G401 (cell line): ENCODE measurements at regions not wholly inside any gene's neighbourhood (a gene's known extent, or its start where the extent isn't known, plus 50 kb on each side); places are given as distances from the start of the nearest gene placed in this dataset.

Experiments
- DNase-seq: peaks from one replicate; pipeline ENCODE4 v3.0.0-alpha.2; 2015; ENCODE audit warnings: low spot score
- in situ Hi-C: cut with HindIII; loops from 2 replicates; pipeline ENCODE4 v1.10.0; 2016; ENCODE audit warnings: low sequenced_read_pairs, mixed read lengths

DNA sequence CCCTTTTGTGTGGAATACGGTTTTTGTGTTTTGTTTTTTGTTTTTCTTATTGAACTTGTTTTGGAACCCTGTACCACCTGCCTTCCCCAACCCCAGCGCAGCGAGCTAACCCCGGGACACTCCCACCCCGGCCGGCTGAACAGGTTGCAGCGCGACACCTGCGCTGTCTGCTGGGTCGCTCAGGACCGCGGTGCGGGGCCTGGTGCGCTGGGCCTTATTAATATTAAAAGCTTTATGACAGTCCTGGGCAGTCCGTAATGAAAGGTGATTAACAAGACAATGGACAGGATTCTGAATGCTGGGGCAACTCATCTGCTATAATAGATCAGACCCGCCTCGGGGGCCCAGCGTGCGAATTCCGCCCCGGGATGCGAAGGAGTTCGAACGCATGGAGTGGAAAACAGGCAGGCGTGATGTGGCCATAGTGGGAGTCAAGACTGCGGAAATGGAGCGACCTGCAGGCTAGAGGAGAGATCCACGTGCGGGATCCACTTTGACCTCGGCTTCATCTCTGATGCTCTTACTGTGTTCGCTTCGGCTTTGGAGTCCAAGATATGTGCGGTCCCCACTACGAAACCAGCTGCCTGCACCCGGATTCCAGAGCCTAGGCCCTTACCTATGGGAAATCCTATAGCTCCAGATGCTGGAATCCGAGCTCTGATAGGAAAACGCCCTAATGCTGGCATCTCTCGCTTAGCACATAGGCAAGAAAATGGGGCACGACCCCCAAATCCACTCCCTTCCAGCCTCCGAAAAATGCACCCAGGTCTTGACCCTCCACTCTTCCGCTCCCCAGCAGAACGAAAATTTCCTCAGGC lies 69.0 kb upstream of the TMEM33 start:
- DNase-seq = no peak
- in situ Hi-C loops = no loop called here

DNA sequence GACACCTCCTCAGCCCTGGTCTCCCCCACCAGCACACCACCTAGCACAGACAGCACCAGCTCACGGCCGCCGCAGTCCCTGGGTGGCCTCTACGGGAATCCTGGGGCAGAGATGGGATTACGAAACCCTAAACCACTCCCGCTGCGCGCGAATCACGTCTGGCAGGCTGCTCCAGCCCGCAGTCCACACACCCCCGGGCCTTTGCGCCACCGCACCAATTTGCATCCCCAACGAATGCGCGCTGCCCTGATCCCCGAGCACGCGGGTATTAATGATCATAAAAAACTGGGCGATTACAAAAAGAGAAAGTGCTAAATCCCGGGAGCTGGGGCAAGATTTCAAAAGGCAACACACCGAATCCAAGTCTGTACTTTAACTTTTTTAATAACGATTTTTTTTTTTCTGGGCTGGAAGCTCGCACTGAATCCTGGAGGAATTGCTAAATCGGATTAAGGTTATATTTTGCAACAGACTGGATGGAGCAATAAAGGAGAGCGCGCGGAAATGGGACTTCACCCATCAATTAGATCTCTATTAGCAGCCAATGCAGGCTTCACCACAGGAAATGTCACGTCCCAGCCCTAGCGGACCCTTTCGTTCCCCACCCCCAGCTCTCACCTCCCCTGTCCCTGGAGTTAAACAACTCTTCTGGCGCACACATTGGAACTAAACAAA lies 69.8 kb upstream of the TMEM33 start:
- in situ Hi-C loops = no loop called here
- DNase-seq = no peak

DNA sequence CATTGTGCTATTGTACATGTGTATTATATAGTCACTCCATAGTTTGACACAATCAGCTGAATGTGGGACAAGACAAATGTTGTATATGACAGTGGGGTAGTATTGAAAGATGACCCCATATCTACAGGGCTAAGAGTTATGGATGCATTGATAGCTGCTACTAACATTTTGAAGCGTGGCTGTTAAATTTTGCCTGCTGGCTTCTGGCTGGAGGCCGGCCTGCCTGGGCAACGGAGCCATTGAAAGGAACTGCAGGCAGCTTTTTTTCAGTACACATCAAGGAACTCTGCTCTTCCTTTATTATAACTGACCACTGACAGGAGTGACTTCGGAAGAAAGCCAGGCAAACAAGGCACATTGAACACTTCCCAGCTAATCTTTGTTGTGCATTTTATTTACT lies 76.1 kb upstream of the TMEM33 start:
- DNase-seq = no peak
- in situ Hi-C loops = no loop called here

DNA sequence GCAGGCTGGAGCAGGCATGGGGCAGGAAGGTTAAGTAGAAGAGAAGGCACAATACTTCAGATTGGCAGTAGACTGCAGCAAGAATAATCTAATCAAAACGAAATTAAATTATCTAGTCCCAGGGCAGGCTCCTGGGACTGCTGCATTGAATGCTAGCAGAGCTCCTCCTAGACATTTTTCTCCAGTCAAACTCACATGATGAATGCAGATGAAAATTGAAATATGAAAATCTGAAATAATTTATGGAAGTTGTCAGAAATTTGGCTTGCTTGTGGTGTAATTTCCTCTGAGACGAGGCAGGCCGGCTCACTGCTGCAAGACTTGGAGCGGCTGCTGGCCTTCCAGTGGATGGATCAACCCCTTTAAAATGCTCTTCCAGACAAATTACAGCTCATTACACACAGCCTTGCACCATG lies 78.0 kb upstream of the TMEM33 start:
- no peak for DNase-seq
- in situ Hi-C loops = no loop called here

DNA sequence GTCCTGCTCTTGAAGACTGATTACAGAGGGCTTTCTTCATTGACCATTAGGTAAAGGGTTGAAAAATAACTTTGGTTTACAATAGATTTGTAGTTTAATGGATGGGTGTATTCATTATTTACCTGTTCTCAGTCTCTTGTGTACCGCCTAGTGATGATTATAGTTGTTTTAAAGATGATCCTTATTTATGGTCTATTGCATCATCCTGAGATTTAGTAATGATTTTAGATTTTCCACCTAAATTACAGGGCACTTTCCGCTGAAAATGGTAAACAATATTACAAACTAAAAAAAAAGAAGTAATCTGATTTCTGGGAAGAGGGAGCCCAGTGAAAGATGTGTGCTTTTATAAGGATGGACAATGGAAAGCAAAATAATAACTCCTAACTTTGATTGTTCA lies 78.4 kb upstream of the TMEM33 start:
- in situ Hi-C loops = no loop called here
- DNase-seq = no peak

DNA sequence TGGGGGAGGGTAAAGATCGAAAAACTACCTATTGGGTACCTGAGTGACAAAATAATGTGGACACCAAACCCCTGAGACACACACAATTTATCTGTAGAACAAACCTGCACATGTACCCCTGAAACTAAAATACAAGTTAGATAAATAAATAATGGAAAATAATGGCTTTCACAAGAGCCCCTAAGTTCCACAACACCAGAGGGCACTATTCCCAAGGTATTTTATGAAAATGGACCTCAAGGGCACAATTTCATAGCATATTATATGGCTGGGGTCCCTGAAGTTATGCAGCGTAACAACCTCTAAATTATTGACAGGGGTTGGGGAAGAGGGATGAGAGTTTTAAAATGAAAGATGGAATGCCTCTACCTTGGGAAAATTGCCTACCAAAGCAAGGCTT lies 81.3 kb upstream of the TMEM33 start:
- no peak for DNase-seq
- in situ Hi-C loops = no loop called here

DNA sequence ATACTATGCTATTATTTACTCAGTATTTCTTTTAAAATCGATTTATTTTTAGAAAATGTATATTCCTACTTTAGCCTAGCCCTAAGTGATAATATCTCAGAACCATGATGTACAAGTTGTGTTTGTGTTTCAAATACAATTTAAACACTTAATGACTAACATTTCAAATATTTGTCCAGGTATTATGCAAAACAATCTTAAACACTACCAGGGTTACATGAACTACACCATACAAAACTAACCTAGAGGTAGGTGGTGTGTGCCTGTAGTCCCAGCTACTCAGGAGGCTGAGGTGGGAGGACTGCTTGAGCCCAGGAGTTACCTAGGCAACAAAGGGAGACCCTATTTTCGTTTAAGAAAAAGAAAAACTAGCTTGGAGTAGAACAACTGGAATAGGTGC lies 83.0 kb upstream of the TMEM33 start:
- no peak for DNase-seq
- in situ Hi-C loops = no loop called here

DNA sequence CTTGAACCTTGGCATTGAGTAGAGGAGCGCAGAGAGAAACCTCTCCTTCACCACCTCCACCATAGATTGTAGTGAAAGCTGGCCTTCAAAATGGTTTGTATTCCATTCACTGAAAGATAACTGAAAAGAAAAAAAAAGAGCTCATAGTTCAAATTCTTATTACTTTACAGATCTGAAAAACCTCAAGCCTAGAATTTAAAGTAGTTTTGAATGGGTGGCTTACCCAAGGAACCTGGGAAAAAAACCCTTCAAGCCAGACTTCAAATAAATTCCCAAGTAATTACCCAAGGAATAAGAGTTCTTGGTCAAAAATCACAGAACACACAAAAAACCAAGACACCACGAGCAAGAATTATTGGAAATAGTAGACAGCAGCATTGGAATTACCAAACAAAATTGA lies 83.6 kb upstream of the TMEM33 start:
- DNase-seq = no peak
- in situ Hi-C loops = no loop called here

DNA sequence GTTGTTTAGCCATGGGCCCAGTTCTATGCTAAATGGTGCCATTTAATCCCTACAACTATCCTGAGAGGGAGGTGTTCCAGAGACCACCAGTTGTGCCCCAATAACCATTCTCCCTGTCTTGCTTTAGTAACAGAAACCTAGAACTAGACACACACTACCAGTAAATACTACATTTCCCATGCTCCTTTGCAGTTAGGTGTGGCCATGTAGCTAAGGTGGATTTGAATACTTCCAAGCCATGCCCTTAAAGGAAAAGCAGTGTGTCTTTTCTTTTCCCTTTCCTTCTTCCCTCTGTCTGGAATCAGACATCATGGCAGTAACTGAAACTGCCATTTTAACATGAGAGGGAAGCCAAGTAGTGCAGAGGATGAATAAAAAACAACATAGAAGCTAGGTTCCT lies 90.9 kb upstream of the TMEM33 start:
- in situ Hi-C loops = no loop called here
- no peak for DNase-seq

DNA sequence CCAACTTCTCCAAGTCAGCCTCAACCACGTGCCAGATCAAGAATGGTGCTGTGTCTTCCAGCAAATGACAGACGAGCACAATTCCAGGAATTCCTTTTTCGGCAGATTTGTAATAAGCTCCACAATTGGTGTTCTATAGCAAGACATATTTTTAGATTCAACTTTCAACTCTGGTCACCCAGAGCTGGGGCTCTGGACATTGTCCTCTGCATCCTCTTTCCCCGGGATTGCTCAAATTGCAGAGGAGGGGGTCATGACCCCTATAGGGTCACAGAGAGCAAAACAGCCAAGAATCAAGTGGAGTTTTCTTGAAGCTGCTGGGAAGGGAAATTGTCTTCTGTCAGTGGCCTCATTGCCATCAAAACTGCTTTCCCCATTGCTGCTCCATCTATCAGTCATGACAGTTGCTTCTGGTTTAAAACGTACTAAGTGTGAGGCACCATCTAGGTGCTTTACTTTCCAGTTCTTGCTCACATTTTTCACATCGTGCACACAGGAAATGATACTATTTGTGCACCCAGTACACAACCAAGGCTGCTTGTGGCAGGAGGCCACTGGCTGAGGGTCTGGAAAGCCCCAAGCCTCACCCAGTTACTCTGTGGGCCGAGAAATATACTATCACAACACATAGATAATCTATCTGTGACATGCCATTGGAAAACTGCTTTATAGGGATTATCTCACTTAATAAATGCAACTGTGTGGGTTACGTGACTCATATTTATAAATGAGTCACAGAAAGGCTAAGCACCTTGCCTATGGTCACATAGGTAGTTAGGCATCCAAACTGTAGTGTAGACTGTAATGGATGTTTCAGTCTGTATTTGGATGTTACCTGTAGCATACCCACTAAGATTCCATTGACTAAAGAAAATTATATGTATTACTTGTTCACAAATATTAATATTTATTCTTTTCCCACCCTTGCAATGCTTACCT lies 91.7 kb upstream of the PHOX2B start:
- in situ Hi-C loops = no loop called here
- DNase-seq = no peak

DNA sequence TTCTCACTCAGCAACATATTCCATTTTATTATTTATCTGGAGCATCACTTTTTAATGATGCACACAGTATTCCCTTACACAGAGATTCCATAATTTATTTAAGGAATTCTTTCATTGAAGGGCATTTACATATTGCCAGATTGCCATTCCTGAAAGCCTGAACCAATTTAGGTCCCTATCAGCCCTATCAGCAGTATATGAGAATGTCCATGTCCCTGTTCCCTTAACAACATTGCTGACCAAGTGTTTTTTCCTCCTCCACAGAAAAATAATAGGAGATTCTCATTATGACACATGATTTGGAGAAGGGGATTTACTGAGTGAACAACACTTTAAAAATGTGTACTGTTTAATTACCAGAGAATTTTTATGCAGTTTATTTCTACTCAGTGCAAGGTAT lies 90.1 kb upstream of the PHOX2B start:
- DNase-seq = no peak
- in situ Hi-C loops = no loop called here

DNA sequence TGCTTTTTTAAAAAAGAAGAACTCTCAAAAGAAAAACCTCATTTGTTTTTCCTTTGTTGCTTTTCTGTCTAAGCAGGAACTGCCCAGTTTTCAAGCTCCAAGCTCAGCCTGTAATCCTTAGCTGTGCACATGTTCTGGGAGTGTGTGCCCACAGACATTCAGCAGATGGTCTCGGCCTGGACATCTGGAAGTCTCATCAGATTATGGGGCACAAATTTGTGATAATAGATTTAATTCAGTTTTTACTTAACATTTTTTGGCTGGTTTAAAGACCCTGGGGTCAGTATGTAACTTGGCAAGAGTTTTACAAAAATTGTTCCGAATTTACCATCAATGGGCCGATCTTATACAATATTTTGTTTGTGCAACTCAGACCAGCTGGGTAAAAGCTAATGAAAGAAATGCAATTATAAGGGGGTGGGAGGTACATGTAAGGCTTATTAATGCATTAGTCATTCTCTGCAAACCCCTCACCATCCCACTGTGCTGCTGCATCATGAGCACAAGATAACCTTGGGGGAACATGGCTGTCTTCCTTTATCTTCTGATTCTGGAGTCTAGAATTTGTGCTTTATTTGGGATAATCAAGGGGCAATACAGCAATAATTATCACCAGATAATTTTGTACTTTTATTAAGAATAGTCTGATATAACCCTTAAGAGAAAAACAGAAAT lies 86.9 kb upstream of the PHOX2B start:
- in situ Hi-C loops = no loop called here
- DNase-seq = no peak

DNA sequence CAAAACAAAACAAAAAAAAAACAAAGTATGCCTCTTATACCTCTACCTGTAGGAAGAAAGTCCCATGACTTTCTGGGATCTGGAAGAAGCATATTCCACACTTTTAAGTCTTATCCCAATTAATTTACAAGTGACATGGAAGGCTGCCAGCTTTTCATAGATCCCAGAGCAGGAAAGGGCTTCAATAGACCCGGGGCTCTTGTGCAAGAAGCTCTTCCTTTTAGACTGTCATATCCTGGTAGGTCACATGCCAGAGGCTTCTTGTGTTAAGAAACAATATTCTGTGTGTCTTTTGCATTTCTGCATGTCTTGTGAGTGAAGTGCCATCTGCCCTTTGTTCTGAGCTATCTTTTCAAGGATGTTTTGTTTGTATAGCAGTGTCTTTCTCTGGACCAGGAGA lies 84.4 kb upstream of the PHOX2B start:
- DNase-seq = peak; percentile 2
- in situ Hi-C loops = no loop called here

DNA sequence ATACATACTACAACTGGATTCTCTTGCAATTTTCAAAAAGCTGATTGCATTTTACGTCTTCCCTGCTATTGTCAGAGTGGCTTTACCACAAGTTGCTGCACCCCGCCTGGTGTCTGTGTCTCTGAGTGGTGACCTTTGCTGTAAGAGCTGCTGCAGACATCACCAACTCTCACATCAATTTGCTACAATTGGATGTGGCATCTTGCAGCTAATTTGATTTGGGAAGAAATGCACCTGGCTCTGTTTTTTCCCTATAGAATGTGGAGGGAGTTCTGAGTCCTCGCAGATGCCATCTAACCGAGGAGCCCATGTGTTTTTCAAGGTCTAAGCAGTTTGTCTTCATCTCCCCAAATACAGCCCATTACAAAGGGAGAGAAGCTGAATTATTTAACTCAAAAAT lies 73.8 kb upstream of the PHOX2B start:
- in situ Hi-C loops = no loop called here
- no peak for DNase-seq

DNA sequence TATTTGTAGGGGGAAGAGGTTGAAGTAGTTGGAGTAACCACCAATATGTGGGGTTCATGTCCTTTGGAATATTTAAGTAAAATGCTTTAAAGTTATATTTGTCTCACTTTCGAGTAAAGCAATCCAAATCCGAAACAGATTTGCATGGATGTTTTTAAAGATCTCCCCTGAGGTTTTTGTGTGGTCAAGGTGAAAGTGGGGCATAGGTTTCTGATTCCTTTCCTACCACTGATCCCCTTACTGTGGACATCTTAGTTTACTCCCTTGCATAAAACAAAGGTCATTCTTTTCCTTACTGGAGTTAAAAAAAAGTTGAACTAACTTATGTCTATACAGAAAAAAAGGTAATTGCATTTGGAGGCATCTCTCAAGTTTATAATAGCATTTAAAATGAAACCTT lies 71.9 kb upstream of the PHOX2B start:
- DNase-seq = no peak
- in situ Hi-C loops = no loop called here

DNA sequence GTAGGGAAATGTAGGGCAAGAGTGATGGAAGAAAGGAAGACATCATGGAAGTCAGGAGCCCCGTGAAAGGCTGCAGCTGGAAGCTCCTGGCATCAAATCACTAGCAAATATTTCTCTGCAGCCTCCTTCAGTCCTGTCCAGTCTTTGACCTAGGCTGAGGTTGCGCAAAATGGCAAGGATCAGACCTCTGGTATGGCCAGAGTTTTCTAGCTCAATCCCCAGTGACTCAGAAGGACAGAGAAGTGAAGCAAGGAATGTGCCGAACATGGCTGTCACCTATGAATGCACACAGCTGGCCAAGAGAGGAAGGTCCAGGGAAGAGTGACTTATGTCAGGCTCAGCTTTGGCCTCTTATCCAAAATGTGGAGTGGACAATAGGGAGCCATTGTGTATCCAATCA lies 71.1 kb upstream of the PHOX2B start:
- in situ Hi-C loops = no loop called here
- no peak for DNase-seq

DNA sequence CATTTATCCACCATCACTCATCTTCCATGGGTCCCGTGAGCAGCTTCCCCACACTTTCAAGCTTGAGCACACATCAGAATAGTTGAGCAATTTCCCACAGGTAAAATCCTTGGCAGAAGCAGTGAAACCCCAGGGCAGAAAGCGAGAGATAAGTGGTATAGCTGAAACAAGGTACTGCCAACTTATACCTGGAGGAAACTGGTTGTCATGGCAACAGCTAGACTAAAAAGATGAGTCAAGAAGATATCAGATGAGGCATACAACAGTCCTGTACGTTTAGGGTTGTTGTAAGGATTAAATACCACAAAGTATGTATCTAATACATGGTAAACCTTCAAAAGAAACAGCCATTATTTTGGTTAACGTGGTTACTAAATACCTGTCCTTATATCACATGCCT lies 66.9 kb upstream of the PHOX2B start:
- in situ Hi-C loops = no loop called here
- DNase-seq = no peak

DNA sequence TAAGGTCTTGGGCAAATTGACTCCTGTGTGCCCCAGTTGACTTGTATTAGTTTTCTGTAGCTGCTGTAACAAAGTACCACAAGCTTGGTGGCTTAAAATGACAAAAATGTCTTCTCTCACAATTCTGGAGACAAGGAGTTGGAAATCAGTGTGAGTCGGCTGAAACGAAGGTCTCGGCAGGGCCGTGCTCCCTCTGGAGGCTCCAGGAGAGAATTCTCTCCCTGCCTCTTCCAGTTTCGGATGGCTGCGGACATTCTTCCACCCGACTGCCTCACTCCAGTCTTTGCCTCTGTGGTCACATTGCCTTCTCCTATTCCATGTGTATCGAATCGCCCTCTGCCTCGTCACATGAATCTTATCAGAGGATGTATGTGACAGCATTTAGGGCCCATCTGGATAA lies 66.0 kb upstream of the PHOX2B start:
- in situ Hi-C loops = no loop called here
- DNase-seq = no peak

DNA sequence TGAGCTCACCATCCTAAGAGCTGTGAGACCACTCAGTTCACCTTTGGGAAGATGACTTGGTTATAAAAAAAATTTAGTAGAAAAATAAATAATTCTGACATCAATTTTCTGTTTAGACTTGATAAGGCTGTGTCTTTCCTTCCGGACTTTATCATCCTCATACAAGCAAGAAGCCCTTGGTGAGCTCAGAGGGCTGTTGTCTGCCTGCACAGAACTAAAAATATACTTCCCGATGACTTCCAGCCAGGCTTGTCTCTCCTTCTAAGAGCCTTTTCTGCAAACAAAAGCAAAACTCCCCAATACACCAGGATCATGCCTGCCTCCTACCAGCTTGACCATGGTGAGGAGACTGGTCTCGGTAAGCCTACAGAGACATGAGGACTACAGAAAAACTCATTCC lies 58.3 kb upstream of the PHOX2B start:
- in situ Hi-C loops = no loop called here
- DNase-seq = no peak

DNA sequence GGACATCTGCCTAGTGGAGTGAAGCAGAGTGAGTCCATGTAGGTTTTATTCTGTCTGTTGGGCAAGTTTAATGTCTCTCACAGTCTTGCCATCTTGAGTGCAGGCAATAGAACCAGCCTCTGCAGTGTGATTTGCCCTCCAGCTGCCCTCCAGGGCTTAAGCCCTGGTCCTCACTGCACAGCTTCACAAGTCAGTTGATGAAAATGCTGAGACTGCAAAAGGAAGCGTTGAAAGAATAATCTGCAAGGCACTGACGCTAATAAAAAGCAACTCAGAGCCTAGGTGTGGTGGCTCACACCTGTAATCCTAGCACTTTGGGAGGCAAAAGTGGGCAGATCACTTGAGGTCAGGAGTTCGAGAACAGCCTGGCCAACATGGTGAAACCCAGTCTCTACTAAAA lies 54.1 kb upstream of the PHOX2B start:
- in situ Hi-C loops = no loop called here
- DNase-seq = no peak
